ENCODE measurements at regions not wholly inside any gene's neighbourhood (a gene's known extent, or its start where the extent isn't known, plus 50 kb on each side); places are given as distances from the start of the nearest gene placed in this dataset.

DNA sequence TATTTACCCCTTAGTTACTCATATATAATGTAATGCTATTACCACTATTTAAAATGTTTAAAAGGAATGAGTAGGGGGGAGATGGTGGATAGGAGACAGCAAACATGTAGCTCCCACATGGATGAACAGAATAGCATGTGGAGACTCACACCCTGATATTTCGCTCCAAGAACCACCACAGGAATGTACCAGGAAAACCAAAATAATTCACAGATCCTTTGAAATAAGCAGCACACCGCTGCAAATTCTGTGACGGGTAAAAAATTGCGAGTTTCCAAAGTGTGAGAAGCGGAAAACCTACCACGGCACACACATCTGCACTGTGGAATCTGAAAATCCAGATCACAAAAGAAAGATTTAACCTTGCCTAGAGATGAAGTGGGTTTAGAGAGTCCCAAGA is 428.2 kb downstream of the TLL1 start:
- TF ChIP-seq, protein P1, sequence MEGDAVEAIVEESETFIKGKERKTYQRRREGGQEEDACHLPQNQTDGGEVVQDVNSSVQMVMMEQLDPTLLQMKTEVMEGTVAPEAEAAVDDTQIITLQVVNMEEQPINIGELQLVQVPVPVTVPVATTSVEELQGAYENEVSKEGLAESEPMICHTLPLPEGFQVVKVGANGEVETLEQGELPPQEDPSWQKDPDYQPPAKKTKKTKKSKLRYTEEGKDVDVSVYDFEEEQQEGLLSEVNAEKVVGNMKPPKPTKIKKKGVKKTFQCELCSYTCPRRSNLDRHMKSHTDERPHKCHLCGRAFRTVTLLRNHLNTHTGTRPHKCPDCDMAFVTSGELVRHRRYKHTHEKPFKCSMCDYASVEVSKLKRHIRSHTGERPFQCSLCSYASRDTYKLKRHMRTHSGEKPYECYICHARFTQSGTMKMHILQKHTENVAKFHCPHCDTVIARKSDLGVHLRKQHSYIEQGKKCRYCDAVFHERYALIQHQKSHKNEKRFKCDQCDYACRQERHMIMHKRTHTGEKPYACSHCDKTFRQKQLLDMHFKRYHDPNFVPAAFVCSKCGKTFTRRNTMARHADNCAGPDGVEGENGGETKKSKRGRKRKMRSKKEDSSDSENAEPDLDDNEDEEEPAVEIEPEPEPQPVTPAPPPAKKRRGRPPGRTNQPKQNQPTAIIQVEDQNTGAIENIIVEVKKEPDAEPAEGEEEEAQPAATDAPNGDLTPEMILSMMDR (IDR thresholded peaks at IDR 0.05; ENCODE audit: poor library complexity) = no peak
- TF ChIP-seq EZH2 (IDR thresholded peaks at IDR 0.05; ENCODE audit: borderline replicate concordance) = no peak
- TF ChIP-seq EZH2phosphoT487 (IDR thresholded peaks at IDR 0.05; ENCODE audit: low read depth, severe bottlenecking, unreplicated experiment) = no peak
